NCI-H526 treated with DMSO at 0.1 percent for 48 hours (cell line): ENCODE measurements at regions not wholly inside any gene's neighbourhood (a gene's known extent, or its start where the extent isn't known, plus 50 kb on each side); places are given as distances from the start of the nearest gene placed in this dataset.

ENCODE experiments used
- DNase-seq: peaks from one replicate; lab custom pipeline; 2025; lab: John Stamatoyannopoulos, UW

DNA sequence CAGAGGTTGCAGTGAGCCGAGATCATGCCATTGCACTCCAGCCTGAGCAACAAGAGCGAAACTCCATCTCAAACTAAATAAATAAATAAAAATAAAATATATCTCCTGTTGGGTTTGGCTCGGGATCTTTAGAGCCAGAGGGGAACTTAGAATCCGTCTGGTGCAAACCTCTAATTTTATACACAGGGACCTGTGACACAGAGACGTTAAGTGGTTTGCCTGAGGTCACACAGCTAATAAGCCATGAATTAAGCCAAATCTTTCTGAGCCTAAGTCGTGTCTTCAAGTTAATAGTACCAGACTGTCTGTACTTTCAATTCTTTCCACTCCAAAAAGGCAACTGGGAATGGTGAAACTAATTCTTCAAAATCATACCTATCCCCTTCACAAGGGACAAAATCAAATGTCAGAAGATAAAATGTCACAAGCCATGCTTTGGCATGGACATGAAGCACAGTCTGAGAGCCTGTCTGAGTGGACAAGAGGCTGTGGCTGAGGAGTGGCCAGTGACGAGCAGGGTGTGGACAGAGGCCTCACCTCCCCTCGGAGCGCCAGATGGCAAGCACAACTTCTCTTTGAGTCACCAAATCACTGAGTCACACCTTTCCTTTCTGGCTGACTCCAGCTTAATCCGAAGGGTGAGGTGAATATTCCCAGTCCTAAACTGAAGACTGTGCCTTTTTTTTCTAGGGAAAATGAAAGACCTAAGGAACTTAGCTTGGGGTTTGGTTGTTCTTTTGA, 177.4 kb downstream of the TFAP2A start:
- DNase-seq, result no peak

DNA sequence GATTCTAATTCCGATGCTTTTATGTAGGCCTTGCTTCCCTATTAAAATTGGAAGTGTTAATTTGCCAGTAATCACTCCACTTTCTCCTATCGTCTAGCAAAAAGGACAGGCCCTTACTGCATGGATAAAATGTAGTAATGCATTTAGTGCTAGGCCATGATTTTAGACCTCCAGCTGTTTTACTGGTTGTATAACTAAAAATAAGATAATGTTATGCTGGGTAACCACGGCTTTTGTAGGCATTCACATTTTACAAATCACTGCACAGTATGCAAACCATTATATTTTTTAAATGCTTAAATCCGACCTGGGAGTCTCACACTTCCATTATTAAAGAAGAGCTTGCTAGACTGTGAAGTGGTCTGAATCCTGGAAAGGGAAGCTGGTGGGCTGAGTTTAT, 179.5 kb downstream of the TFAP2A start:
- DNase-seq, result no peak

DNA sequence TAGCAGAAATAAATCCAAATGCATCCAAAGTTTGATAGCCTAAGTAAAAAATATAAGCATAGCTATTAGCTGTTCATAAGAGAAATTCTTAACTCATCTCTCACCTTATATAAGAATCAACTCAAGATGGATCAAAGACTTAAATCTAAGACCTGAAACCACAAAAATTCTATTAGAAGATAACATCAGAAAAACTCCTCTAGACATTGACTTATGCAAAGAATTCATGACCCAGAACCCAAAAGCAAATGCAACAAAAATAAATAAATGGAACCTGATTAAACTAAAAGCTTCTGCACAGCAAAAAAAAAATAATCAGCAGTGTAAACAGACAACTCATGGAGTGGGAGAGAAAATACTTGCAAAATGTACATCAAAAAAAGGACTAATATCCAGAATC, 184.3 kb downstream of the TFAP2A start:
- peak; percentile 47 for DNase-seq

DNA sequence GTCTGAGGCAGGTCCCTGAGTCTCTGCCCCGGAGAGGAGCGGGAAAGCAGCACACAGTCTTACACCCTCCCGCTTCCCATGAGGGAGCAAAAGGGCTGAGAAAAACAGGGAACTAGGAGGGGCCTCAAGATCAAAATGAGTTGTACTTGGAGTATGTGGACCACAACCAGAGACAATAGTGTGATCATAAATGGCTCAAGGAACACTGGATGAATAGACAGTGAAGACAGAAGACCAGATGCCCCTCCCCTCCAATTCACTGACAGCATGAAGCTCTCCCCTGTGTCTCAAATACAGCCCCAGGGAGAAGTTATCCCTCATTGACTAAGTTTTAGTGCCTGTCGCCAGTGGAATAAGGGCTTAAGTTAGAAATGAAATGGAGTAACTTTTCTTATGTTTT, 191.0 kb downstream of the TFAP2A start:
- DNase-seq, result no peak

DNA sequence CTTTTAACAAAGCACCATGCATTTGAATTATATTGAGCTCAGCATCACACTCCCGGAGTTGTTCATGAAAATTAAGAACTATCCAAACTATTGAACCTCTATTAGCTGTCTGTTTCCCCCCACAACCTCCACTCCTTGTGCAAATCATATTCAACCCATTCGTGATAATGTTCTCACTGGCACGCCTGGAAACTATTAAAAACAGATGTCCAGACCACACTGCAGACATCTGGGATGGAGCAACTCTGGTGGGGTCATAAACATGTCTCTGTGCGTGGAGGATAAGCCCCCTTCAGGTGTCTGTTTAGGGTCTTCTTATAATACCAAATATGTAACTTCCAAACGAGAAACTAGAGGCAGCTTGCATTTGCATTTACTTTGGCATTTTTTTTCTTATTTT, 193.7 kb downstream of the TFAP2A start:
- no peak for DNase-seq

DNA sequence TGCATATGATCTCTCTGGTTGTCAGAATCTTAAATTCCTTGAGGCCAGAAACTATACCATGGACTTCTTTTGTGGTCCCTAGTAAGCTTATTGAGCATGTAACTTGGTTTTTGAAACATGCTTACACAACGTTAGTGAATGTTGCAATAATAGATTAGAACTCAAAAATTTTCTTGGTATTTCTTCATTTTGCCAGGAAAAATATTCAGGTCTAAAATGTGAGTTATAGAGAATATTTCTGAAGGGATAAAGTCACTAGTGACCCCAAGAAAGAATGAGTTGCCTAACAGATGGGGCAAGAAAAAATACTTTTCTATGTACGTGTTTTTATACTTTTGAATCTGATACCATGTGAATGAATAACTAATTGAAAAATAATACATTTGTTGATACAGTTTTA, 195.4 kb downstream of the TFAP2A start:
- no peak for DNase-seq

DNA sequence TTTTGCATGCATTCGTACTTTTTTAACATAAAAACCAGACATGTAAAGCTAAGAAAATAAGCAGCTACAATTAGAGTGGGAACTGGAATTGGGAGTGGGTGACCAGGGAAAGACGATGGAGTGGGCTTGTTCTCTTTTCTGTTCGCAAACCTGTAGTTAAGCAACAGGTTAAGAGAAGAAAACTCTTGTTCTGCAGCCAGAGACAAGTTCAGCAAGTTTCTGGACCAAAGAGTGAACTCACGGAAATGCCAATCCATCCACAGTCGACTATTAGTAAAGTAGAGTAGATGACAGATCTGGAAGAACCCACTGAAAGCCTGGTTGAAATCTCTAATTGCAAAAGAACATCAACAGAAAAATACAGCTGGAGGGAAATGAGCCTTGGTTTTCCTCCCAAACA, 197.8 kb downstream of the TFAP2A start:
- no peak for DNase-seq

DNA sequence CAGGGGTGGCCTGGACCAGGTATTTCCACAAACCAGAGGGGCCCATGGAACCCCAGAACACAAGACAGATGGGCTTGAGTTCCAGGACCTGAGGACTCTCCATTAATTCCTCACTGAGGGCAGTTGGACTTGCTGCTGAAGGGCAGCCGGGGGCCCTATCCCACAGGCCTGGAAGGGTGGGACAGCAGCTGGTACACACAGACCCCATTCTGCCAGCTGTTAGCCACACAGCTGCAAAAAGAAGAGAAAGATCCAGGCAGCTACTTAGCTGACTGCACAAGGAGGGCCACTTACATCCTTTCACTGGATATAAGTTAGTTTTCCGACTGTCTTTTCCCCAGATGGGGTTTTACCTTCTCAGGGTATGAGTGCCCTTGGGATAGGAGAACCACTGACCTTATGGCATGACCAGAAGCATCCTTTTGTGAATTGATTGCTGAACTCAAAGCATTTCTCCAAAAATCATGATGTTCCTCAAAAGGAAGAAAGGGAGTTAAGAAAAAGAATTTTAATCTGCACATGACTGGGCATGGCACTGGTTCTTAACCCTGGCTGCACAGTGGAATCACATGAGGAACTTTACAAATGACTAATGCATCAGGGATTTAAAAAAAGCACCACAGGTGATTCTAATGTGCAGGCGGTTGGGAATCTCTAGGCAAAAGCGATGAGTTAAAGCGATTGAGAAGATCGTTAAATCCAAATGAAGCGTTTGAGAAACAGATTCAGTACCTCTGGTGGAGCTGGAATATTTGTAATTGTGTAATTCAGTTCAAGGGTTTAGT, 199.4 kb downstream of the TFAP2A start:
- DNase-seq, result no peak

DNA sequence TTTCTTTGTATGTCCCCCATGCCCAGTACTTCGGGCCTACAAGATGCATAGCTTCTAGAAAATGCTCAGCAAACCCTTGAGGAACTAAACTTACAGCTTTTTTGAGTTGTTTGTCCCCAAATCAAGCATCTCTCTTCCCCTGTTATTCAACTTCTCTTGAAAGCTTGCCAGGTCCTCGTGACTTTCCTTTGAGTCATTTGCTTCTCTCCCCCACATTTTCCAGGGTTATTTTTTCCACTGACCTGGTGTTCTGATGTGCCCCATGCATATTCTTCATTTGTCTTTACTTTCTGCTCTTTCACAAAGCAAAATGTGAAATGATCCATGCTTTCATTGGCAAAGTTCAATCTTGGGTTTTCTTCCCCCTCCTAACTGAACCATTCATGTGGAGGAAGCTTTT, 204.8 kb downstream of the TFAP2A start:
- DNase-seq, result no peak

DNA sequence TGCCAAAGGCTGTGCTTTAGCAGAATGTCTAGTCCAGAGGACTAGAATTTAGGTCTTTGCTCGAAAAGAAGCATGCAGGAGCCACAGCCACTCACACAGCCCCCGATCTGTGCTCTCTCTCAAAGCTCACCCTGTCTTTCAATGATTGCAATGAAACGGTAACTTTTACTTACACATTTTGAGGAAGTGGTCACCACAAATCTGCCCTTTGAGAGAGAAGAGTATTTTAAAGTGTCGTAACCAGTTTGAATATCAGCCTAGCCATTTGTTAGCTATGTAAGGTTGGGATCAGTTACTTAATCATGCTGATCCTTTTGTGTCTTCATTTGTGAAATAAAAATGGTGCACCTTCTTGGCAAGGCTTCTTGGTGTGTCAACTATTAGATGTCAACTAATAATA, 209.0 kb downstream of the TFAP2A start:
- DNase-seq, result no peak

DNA sequence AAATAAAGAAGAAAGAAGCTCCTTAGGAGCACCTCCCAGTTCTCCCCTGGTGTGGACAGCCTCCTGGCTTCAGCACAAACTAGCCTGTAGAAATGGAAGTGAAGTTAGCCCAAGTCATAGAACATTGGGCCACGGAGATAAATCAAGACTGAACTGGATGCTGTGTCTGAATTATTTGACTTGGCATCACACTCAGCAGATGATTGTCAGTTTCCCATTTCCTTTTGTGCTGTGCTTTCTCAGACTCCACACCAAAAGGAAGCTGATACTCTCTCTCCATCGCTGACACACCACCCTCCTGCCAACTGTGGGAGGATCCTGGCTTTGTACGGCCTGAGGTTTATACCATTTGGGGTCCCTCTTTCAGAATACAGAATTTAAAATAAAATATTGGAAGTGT, 209.8 kb downstream of the TFAP2A start:
- DNase-seq, result no peak

DNA sequence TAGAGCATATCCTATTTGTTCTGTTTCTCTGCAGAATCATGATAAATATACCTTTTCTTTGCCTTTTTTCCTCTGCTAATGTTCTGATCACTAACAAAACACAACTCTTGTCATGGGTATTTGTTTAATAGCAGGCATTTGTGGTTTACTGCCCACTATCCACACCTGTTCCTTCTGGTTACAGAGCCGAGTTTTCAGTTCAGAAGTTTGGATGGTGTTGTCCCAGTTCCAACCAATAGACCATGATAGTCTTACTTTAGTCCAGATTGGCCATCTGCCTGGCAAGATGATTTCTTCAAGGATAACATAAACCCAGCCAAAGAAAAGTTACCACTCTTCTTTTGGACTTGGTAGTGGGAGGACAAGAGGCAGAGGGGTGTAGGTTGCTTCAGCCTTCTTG, 211.2 kb downstream of the TFAP2A start:
- no peak for DNase-seq

DNA sequence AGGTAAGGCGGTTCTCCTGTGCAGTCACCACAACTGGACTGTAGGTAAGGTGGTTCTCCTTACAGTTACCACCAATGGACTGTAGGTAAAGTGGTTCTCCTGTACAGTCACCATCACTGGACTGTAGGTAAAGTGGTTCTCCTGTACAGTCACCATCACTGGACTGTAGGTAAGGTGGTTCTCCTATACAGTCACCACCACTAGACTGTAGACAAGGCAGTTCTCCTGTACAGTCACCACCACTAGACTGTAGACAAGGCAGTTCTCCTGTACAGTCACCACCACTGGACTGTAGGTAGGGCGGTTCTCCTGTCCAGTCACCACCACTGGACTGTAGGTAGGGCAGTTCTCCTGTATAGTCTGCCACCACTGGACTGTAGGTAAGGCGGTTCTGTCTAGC, 212.3 kb downstream of the TFAP2A start:
- DNase-seq, result no peak

DNA sequence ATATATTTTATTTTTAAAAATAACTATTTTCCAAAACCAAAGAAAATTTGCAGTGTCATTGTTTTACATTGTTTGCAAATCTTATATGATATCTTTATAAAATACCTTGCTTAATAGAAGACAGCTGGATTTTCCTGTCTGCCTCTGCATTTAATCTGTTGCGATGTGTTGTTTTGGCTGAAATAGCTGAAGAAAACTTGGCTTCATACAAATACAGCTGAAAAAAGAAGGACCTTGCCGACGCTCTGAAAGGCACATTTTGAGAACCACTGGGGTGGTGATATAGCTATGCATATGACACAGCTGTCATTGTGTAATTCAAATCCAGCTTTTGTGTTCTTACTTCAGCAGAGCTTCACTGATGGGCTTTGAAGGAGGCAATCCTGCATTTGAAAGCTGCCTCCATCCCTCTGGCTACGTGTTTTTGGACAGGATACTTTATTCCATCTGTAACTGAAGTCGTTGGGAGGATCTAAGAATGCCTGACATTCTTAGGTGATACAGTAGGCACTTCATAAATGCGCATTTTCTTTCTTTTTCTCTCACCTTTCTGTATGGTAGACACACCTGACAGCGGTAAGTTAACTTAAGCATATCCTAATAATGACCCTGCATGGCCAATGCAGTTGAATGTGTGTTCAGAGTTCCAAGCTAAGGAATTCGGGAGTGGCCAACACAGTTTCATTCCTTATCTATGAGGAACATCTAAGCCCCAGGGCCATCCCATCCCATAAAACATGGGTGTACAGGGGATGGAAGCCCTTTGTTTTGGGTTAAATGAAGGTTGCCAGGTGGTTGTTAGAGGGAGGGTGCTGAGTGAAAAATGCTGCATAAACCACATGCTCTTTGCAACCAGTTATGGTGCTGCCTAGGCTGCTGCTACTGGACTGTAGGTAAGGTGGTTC, 213.0 kb downstream of the TFAP2A start:
- DNase-seq, result no peak

DNA sequence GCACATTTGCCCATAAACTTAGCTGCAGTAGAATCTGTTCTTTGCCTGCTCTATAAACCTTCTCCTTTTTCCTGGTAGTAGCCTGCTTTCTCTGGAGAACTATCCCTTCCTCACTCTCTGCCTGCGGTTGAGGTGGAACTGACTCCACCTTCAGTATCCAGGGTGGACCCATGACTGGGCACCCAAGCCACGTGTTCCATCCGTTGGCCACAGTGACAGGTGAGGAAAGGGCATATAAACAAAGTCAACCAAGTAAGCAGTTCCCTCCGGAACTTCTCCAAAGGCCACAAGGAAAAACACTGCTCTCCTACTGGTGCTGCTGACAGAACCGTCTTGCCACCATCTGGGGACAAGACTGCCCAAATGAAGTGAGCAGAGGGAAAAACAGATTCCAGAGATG, 218.8 kb downstream of the TFAP2A start:
- DNase-seq, result no peak

DNA sequence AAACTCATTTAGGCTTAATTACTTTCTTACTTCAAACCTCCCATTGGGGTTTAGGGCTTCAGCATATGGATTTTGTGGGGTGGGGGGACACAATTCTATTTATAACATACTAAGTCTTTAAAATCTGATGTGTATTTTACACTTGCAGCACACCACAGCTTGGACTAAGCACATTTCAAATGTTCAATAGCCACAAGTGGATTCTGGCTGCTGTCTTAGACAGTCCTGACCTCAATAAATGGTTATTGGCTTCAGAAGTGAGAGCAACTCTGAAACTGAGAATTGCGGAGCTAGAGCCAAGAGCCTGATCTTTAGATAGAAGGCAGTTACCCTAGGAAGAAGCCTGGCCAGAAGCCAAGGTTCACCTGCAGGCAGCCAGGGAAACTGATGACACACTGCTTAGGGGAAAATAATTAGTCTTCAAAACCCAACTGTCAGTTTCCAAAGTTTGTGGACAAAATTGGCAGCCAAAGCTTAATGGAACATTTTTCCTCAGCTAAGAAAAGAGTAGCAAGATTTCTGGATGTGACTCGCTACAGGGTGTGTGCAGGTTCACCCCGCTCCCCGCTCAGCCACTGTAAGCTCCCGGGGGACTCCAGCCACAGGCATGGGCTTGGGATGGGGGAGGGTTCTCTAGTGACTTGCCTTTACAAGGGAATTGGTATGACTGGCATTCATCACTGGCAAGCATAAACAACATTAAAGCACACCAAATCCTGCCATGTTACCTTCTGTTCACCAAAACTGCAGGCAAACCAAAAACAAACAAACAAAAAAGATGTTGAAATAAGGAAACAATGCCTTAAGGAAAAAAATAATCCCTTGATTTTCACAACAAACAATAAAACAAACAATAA, 219.8 kb downstream of the TFAP2A start:
- no peak for DNase-seq

DNA sequence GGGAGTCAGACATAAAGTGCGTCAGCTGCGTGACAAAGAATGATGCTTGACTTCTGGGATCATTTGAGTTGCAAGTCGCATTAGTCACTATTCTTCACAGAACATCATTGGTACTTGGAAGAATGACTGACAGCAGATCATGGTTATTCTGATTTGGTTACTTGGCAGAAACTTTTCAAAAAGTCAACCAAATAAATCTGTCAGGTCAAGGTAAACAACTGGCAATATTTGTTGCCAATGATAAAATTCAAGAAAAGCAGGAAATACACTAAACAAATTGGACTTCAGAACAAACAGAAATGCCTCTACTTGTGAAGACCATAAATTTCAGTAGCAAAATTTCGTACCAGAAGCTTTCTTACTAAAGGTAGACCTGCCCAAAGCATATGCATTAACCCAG, 221.6 kb downstream of the TFAP2A start:
- no peak for DNase-seq

DNA sequence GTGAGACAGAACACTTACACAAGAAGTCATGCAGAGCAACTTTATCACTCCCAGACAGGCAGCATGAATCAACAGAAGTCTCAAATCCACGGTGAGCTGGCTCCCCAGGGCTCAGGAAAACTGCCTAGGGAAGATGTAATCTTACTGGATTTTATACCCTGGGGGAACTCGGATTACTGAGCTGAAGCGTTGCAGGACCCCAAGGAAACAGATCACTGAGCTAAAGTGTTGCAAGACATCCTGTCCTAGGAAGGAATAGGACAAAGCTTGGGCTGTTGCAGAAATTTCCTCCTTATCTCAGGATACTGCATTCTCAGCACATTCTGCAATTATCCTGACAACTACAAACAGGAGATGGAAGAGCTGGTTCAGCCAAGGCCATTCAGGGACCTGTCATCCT, 224.8 kb downstream of the TFAP2A start:
- no peak for DNase-seq

DNA sequence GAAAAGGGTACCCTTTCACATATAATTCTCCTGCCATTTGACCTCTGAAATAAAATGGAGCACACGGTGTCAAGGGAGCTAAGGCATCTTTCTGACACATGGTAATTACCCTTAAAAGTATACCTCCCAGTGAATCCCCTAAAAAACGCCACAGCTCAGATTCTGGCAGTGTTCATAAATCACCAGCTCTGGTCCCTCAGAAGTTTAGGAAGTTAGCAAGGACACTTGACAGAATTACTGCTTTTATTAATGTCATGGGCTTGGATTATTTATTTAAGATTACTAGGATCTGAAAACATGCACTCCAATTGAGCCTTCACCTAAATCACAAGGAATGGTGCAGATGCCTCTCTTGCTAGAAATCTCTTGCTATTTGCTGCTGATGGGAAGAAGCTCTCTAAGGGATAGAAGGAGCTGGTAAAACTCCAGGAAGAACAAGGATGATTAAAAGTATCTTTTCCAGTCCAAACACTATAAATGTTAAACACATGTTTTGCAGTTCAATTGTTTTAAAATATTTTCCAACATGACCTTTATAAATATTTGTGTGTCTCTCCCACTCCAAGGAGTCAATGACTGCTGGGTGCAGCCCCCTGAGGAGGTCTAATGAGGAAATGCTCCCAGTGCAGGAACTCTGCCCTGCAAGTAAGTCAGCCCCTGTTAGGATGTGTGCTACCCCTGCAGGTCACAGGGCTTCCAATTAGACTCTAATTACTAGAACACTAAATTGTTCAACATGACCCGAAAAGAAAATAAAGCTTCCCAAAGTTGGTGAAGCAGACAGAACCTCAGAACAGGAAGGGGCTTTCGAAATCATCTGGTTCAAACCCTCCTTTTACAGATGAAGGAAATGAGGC, 230.3 kb downstream of the TFAP2A start:
- DNase-seq, result no peak

DNA sequence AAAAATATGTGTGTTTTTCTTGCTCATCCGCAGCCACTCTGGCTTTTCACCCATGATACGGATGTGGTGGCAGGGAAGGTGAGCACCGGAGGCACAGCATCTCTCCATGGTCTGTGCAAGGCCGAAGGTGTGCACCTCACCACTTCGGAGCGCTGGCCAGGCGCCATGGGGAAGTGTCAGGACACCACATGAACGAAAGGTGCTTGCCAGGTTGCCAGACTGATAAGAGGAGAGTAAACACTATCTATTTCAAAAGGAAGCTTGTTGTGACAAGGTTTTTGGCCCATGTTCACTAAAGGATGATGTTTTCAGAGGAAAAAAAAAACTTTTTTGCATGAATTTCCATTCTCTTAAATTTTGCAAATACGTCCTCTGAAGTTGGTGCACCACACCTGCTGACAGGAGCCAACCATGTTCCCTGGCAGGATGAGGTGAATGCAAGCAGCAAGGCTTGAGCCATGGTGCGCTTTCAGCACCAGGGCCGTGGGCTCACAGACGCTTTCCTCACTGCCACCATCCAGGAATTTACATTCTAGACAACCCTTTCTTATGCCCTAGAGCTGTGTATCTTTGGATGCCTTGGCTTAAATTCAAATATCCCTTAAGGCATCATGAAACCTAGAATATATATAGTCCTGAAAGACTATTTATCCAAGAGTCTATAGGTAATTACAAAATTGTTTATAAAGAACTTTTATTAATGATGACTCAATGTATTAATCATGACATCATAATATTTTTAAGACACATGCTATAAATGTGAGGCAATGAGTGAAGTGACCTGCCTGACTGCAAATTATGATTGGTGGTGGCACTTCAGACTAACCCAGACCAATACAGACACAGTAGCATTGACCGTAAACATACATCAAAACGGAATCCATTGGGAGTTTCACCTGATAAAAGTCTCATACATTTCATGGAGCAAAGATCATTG, 234.5 kb downstream of the TFAP2A start:
- peak; percentile 11 for DNase-seq
